ENCODE measurements at regions not wholly inside any gene's neighbourhood (a gene's known extent, or its start where the extent isn't known, plus 50 kb on each side); places are given as distances from the start of the nearest gene placed in this dataset.
A peak's percentile ranks its signal among the peaks of the same experiment; 100 is the strongest.

- DNase-seq: no peak
Measured at GRCh38 chr13:36750046-36750445, 69.0 kb upstream of the RFXAP start.

GRCh38 chr13:36750461-36750860 lies 68.6 kb upstream of the RFXAP start:
- no peak for DNase-seq

GRCh38 chr13:36750946-36751345 lies 68.1 kb upstream of the RFXAP start:
- no peak for DNase-seq

GRCh38 chr13:36752673-36753072 lies 66.3 kb upstream of the RFXAP start:
- DNase-seq: no peak

GRCh38 chr13:36753176-36753575 lies 65.8 kb upstream of the RFXAP start:
- no peak for DNase-seq

- DNase-seq: peak; percentile 42
Measured at GRCh38 chr13:36758345-36758744, 60.7 kb upstream of the RFXAP start.

GRCh38 chr13:36763126-36763722 lies 55.8 kb upstream of the RFXAP start:
- no peak for DNase-seq

- DNase-seq: no peak
Measured at GRCh38 chr13:36764536-36764935, 54.5 kb upstream of the RFXAP start.

GRCh38 chr13:36764957-36765356 lies 54.1 kb upstream of the RFXAP start:
- no peak for DNase-seq

GRCh38 chr13:36766295-36766694 lies 52.7 kb upstream of the RFXAP start:
- DNase-seq: no peak

GRCh38 chr13:36767276-36767675 lies 51.7 kb upstream of the RFXAP start:
- DNase-seq: no peak

GRCh38 chr13:36769126-36769525 lies 49.9 kb upstream of the RFXAP start:
- no peak for DNase-seq

All from NCI-H748 treated with DMSO at 0.1 percent for 48 hours (cell line).